ENCODE measurements at regions not wholly inside any gene's neighbourhood (a gene's known extent, or its start where the extent isn't known, plus 50 kb on each side); places are given as distances from the start of the nearest gene placed in this dataset.

DNA sequence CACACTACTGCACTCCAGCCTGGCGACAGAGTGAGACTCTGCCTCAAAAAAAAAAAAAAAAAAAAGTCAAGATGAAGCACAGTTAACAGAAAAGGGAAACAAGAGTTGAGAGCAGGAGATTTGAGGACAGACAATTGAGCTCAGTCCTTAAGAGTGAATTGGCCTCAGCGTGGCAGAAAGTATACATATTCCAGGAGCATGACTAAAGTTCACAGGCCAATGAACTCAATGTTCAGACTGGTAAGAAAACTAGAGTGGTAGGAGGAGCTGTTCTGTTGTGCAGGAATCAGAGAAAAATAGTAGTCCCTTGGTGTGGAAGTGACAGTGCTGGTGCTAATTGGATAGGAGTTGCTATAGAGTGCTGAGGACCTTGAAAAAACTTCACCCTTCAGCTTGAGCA lies 60.0 kb downstream of the NRN1 start:
- DNase-seq (ENCODE audit: low spot score) = no peak

DNA sequence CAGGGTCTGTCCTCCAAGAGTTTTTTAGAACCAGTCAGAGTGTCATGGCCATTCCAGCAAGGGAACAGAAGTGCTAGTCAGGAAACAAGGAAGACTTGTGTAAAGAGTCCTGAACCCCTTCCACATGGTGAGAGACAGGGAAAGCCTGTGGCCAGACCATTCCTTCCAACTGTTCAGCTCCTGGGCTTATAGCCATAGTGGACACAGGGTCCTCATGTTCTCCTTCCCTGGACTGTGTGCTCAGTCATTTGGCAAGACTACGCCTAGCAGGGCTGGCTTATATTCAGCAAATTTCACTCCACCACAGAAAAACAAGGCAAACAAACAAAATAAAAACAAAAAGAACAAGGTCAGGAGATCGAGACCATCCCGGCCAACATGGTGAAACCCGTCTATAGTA lies 60.5 kb downstream of the NRN1 start:
- DNase-seq (ENCODE audit: low spot score) = no peak

DNA sequence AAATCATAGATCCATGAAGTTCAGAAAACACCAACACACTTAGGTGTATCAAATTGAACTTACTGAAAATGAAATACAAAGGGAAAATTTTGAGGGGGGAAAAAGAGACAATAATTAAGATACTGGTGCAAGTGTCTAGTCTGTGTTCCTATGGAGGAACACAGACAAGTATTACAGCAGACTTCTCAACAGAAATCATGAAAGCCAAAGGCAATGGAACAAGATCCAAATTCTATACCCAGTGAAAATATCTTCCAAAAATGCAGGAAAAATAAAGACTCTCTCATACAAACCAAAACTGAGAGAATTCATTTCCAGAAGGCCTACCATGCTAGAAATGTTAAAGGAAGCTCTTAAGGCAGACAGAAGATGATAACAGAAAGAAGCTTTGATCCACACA lies 63.1 kb downstream of the NRN1 start:
- no peak for DNase-seq (ENCODE audit: low spot score)

GRCh38 chr6:5942591-5942990 lies 64.1 kb downstream of the NRN1 start:
- DNase-seq (ENCODE audit: low spot score) = no peak

DNA sequence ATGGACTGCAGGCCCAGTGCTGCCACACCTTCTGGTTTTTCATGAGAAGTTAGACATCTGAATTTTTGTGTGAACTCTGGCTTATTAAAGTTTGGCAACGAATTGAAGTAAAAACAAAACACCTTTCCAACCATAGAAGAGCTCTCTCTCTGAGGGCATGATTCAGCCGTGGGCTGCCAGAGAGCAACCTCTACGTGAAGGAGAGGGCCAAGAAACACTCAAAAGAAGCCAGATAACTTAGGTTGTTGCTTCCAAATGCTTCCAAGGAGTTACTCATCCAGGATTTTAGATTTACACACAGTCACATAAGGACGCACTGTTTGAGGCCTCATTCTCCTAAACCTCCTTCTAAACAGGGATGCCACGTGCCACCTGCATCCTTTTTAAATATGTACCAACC lies 65.5 kb downstream of the NRN1 start:
- no peak for DNase-seq (ENCODE audit: low spot score)

DNA sequence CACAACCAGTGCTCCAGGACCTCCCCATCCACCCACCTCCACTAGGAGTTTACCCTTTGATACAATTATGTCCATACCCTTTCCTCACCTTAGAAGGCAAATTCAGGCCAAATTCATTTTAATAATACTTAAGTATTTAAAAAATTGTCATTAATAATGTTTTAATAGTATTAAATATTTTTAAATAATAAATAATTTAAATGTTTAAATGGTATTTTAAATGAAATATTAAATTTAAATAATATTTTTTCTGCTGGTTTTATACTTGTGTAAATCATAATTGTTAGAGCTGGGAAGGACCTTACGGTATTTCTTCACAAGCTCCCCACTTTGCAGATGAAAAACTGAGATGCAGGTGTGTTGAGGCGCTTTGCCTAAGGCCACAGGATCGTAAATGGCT lies 67.8 kb downstream of the NRN1 start:
- DNase-seq (ENCODE audit: low spot score) = no peak

GRCh38 chr6:5937936-5938706 lies 68.6 kb downstream of the NRN1 start:
- no peak for DNase-seq (ENCODE audit: low spot score)

DNA sequence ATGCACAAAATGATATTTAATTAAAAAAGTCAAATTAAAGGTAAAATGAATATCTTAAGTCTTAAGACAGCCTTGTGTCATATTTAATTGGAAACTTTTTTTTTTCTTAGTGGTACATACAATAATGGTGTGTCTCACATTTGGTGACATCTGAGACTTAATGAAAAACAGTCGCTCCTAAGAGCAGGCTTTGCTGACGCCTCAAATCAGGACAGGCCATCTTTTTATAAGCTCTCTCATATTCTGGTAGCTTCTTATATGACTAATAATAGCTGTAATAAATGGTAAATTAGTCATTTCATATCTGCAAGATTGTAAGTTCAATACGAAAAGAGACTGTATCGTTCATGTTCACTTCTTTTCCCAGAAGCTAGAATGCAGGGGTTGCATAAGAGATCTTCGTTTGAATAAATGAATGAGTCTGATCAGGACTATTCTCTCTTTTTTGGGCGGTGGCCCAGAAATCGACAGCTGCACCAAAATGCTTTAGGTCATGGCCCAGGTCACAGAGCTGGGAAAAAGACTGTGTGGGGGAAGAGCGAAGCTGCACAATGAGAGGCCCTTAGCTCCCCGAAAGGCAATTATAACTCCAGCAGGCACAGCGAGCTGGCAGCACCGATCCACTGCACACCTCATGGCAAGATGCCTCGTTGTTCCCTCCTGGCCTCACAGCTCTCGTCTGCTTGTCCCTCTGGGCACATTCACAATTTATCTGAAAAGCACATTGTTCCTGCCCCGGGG lies 69.4 kb downstream of the NRN1 start:
- no peak for DNase-seq (ENCODE audit: low spot score)

GRCh38 chr6:5936631-5937030 lies 70.1 kb downstream of the NRN1 start:
- no peak for DNase-seq (ENCODE audit: low spot score)

GRCh38 chr6:5936140-5936539 lies 70.6 kb downstream of the NRN1 start:
- DNase-seq (ENCODE audit: low spot score) = no peak

DNA sequence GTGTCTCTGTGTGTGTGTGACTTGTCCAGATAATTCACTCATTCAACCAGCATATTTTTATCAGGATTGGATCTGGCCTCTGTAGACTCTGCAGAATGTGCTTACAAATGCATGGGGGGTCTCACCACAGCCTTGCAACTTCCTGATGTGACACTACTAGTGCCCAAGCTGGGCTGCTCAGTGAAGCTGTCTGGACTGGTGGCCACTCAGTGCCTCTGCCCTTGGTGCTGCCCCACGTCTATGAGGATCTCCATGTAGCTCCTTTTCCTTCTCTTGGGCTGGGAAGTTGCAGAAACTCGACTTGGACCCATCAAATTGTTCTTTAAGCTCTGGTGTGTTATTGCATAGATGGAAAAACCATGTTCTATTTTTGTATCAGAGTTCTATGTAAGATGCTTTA lies 75.8 kb downstream of the NRN1 start:
- no peak for DNase-seq (ENCODE audit: low spot score)

GRCh38 chr6:5930143-5930770 lies 76.5 kb downstream of the NRN1 start:
- DNase-seq (ENCODE audit: low spot score) = no peak

DNA sequence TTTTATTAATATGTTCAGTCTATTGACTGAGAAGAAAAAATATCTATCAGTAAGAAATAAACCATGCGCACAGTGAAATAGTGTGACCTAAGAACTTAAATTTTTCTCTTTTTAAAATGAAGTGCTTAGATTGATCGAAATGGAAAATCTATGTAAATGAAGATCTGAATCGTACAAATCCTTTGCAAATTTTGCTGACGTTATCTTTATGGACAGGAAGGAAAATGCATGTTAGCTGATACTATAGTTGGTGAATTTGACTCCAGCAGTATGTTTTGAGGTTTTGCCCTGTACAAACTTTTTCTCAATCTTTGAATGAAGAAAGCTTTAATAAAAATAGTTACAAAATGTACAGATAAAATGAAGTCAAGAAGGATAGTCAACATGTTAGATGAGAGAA lies 82.9 kb downstream of the NRN1 start:
- no peak for DNase-seq (ENCODE audit: low spot score)

DNA sequence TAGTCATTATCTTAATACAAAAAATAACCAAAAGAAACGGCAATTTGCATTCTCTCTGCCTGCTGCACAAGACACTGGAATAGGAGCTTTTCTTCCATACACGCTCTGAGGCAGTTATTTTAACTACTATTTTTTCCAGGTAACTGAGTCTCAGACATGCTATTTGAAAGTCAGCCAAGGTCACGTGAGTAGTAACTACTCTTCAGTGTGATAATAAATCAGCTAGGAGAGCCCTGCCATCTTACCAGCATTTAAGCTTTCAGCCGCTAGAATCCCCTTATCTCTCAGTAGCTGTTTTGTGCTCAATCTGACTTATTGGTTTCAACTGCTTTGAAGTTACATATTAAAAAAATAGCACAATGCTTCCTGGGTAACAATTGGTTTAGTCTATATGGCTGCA lies 84.5 kb downstream of the NRN1 start:
- DNase-seq (ENCODE audit: low spot score) = no peak

DNA sequence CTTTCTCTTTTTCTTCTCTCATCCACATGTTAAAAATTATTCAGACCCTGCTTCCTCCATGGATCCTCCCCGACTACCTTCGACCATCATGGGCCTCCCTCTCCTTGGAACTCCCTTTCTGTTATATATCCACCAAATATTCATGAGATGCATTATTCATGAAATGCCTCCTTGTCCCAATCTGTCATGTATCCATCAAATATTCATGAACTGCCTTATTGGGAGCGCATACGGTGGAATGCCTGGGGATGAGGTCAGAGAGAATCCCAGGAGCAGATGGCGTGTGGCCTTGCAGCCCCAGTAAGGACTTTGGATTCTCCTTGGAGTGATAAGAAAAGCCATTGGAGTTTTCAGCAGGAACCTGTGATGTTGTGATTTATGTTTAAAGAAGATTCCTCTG lies 97.0 kb downstream of the NRN1 start:
- no peak for DNase-seq (ENCODE audit: low spot score)

GRCh38 chr6:5906842-5907241 lies 99.9 kb downstream of the NRN1 start:
- no peak for DNase-seq (ENCODE audit: low spot score)

- no peak for DNase-seq (ENCODE audit: low spot score)
These were observed 100.4 kb downstream of the NRN1 start for GRCh38 chr6:5906340-5906670.

DNA sequence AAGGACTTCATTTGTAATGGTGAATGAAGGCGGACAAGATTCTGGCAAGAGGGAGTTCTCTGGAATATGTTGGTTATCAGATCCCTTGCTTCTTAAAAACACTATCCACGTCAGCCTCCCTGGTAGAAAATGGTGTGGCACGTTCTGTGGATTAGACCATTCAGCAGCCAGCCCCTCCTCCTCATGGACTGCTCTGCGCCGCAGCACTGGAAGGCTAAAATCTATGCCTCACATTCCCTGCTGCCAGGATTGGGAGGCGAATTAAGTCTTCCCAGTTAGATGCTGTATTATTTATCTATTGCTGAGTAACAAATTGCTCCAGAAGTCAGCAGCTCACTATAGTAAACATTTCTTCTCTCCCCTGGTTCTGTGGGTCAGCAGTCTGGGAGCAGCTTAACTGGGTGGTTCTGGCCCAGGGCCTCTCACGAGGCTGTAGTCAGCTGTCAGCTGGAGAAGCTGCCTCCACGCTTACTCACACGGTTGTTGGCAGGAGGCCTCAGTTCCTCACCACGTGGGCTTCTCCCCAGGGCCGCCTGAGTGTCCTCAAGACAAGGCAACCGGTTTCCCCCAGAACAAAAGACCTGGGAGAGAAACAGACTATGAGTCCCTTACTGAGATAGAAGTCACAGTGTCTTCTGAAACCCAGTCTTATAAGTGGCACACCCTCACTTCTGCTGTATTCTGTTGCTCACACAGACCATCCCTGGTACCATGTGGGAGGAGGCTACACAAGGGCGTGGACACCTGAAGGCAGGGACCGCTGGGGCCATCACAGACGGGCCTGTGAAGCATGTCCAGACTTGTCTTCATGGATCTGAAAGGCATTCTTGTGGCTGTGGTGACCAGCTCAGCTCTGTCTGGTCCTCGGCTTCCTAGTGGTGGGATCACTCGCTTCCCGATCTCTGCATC lies 101.0 kb downstream of the NRN1 start:
- DNase-seq (ENCODE audit: low spot score) = no peak

DNA sequence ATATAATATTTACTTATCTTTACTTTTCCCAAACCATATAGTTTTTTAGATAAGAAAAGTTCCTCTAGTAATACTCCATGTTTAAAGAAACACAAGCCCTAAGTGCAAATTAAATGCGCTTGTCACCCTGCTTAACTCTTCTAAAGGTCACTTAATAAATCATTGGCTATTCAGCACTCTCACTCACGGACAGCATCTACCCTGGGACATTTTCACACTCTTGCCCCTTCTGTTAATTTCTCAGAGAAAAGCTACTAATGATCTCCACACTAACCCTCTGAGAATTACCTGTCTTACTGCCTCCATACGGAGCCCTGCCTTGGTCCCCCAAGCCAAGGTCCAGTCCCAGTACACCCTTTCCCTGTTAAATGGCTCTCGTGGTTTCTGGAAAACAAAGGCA lies 102.2 kb downstream of the NRN1 start:
- no peak for DNase-seq (ENCODE audit: low spot score)

DNA sequence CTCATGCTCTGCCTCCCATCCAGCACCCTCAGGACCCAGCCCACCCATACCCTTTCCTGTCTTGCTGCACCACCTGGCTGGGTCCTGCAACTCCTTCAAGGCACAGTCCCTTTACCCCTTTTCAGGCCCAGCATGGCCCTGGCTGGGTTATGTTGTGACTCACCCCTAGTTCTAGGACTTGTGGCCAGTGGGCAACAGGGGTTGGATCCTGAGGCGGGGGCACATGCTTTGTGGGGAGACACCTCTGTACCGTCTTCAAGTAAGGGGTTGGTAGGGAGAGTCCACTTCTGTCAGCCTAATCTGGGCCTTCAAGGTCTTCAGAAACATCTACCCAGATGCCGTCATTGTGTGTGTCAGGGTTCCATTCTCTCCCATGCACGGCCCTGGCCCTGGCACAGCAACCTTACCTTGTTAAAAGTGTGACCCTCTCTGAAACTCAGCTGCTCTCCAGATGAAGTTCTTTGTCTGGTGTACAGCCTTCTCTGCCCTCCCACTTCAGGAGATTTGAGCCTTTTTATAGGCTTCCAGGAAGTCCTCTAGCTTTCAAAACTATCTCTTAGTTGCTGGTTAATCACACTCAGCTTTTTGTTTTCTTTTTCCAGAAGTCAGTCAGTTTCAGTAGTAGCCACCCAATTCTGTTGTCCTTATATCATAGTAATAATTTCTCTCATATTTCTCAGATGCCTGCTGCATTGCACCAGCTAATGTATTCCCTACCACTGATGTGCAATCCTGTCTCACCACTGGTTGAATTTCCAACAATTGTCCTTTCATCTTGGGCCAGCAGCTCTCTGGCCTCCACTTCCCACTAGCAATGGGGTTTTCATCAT lies 107.3 kb downstream of the NRN1 start:
- DNase-seq (ENCODE audit: low spot score) = no peak

DNA sequence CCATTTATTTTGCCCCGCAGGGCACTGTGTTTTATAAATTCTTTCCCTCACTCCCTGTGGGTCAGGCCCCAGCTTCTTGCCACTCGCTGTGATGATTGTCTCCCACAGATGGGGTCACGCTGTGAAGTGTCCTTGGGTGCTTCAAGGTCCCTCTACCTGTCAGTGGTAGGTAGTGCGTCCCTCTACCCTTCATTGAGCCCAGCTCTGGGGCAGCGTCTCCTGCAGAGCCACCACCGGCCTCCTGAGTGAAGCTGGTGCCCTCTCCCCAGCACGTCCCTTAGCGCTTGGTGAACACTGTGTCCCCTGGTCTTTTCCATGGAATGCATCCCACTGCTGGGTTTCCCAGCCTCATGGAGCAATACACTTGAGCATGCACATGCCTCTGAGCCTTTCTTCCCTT lies 108.2 kb downstream of the NRN1 start:
- DNase-seq (ENCODE audit: low spot score) = no peak
